ENCODE measurements at regions not wholly inside any gene's neighbourhood (a gene's known extent, or its start where the extent isn't known, plus 50 kb on each side); places are given as distances from the start of the nearest gene placed in this dataset.
"Not testable (repeated sequence)": the region's sequence is repeated elsewhere in the genome, so short reads cannot be mapped to it uniquely, and the experiment has no call there.

DNA sequence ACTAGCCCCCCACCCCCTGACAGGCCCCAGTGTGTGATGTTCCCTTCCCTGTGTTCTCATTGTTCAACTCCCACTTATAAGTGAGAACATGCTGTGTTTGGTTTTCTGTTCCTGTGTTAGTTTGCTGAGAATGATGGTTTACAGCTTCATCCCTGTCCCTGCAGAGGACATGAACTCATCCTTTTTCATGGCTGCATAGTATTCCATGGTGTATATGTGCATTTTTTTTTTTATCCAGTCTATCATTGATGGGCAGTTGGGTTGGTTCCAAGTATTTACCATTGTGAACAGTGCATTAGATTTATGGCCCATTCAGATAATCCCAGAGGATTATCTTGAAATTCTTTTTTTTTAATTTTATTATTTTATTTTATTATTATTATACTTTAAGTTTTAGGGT, 872.5 kb upstream of the ARRDC3 start:
- in situ Hi-C loops (cut with HindIII; ENCODE audit: low pct_unique_long_range_greater_than_20kb, low sequenced_read_pairs); DNase-seq (ENCODE audit: low read depth, low spot score): not testable (repeated sequence)

GRCh38 chr5:92248518-92248917, 865.4 kb upstream of the ARRDC3 start:
- DNase-seq (ENCODE audit: low read depth, low spot score), result no peak
- in situ Hi-C loops (cut with HindIII; ENCODE audit: low pct_unique_long_range_greater_than_20kb, low sequenced_read_pairs), result no loop called here

DNA sequence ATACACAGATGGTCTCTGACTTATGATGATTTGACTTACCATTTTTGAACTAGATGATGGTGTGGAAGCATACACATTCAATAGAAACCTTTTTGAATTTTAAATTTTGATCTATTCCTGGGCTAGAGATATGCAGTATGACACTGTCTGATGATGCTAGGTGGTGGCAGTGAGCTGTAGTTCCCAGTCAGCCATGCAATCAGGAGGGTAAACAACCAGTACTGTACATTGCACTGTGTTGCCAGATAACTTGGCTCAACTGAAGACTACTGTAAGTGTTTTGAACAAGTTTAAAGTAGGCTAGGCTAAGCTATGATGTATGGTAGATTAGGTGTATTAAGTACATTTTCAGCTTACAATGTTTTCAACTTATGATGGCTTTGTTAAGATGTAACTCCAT, 859.1 kb upstream of the ARRDC3 start:
- in situ Hi-C loops (cut with HindIII; ENCODE audit: low pct_unique_long_range_greater_than_20kb, low sequenced_read_pairs), result no loop called here
- DNase-seq (ENCODE audit: low read depth, low spot score), result no peak

DNA sequence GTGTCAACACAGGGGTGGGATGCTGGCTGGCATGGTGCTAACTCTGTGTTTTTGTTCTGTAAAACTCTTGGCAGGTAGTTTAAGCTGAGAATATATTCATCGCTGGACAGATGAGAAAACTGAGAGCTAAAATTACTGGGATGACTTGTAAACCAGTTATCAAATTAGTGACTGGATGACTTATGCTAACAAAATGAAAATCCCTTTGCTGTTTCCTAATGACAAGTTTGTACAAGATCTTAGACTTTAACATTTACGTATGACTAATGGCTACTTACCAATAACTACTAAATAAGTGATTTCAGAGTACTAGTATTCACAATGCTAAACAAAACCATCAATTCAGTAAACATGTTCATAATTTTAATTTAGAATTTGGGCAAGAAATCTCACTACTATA, 854.8 kb upstream of the ARRDC3 start:
- in situ Hi-C loops (cut with HindIII; ENCODE audit: low pct_unique_long_range_greater_than_20kb, low sequenced_read_pairs), result no loop called here
- DNase-seq (ENCODE audit: low read depth, low spot score), result no peak

DNA sequence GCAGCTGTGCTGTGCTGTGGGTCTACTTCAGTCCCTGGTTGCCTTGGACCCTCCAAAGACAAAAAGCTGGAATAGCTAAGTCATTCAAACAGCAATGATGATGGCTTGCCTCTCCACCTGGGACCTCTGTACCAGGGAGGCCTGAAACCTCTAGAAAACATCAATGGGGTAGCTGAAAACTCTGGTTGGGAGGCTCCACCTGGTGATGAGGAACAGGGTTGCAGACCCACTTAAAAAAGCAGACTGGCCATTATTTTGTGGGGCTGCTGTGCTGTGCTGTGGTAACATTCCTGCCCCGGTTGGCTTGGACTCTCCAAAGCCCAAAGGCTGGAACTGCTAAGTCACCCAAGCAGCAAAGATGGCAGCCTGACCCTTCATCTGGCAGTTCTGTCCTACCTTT, 839.3 kb upstream of the ARRDC3 start:
- in situ Hi-C loops (cut with HindIII; ENCODE audit: low pct_unique_long_range_greater_than_20kb, low sequenced_read_pairs), result no loop called here
- peak; percentile 6 for DNase-seq (ENCODE audit: low read depth, low spot score)

DNA sequence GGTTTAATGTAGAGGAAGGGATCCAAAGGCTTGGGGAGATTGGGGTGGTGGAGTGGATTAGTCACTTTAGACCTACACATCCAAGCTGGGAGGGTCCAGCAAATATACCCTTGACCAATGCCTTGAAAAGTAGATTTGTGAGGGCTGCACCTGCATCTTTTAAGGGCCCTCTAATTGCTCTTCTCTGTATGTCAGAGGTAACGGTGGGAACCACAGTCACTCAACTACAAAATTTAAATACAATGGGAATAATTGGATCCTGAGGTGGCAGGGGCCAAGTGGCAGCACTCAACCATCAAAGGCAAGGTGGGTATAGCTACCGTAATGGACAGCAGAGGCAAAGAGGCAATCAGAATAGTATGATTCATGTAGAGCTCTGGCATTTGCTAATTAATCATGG, 833.7 kb upstream of the ARRDC3 start:
- in situ Hi-C loops (cut with HindIII; ENCODE audit: low pct_unique_long_range_greater_than_20kb, low sequenced_read_pairs), result not testable (repeated sequence)

GRCh38 chr5:92215116-92215515, 832.0 kb upstream of the ARRDC3 start:
- in situ Hi-C loops (cut with HindIII; ENCODE audit: low pct_unique_long_range_greater_than_20kb, low sequenced_read_pairs), result no loop called here

More for the DNA sequence above, 833.7 kb upstream of the ARRDC3 start:
- not testable (repeated sequence) for DNase-seq (ENCODE audit: low read depth, low spot score)

GRCh38 chr5:92208265-92208664, 825.1 kb upstream of the ARRDC3 start:
- no peak for DNase-seq (ENCODE audit: low read depth, low spot score)
- in situ Hi-C loops (cut with HindIII; ENCODE audit: low pct_unique_long_range_greater_than_20kb, low sequenced_read_pairs), result no loop called here

More at GRCh38 chr5:92215116-92215515, 832.0 kb upstream of the ARRDC3 start:
- DNase-seq (ENCODE audit: low read depth, low spot score), result no peak

DNA sequence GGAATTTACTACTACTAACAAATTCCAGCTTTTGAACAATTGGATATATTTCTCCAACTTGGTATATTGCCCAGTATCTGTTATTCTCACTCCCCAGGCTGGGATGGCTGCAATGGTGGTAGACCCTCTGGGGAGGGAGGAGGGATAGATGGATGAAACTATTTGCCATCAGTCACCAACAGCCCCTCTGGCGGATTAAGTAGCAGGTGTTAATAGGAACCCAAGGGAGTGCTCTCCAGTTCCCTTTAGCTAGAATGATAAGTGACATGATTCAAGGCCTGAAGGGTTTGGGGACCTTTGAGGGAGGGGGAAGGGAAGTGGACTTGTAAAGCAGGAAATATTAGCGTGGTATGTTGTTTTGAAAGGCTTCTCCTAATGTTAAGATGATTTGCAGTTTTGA, 824.0 kb upstream of the ARRDC3 start:
- in situ Hi-C loops (cut with HindIII; ENCODE audit: low pct_unique_long_range_greater_than_20kb, low sequenced_read_pairs), result no loop called here
- no peak for DNase-seq (ENCODE audit: low read depth, low spot score)

DNA sequence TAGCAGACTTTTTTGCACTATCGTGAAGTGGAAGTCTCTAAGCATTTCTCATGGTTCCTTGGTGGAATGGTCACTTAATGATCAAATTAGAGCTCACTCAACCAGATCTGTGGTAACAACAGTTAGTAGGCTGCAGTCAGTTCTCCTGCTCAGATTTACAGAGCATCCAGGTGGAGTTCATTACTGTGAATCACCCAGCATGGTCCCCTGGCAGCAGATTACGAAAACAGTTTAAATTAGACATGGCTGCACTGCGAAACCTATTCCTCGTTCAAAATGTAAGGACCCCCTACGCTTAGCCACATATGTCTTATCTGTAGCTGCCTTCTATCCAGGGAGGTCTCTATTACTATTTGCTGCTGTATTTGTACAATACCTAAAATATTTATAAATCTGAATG, 823.6 kb upstream of the ARRDC3 start:
- in situ Hi-C loops (cut with HindIII; ENCODE audit: low pct_unique_long_range_greater_than_20kb, low sequenced_read_pairs), result no loop called here
- no peak for DNase-seq (ENCODE audit: low read depth, low spot score)

- in situ Hi-C loops (cut with HindIII; ENCODE audit: low pct_unique_long_range_greater_than_20kb, low sequenced_read_pairs); DNase-seq (ENCODE audit: low read depth, low spot score): not testable (repeated sequence)
These were observed 815.9 kb upstream of the ARRDC3 start for GRCh38 chr5:92199035-92199434.

- DNase-seq (ENCODE audit: low read depth, low spot score), result no peak
- in situ Hi-C loops (cut with HindIII; ENCODE audit: low pct_unique_long_range_greater_than_20kb, low sequenced_read_pairs), result no loop called here
These were observed 798.5 kb upstream of the ARRDC3 start for GRCh38 chr5:92181656-92182055.

- no peak for DNase-seq (ENCODE audit: low read depth, low spot score)
- in situ Hi-C loops (cut with HindIII; ENCODE audit: low pct_unique_long_range_greater_than_20kb, low sequenced_read_pairs), result no loop called here
These were observed 797.3 kb upstream of the ARRDC3 start for GRCh38 chr5:92180391-92180790.

GRCh38 chr5:92179651-92180050, 796.5 kb upstream of the ARRDC3 start:
- in situ Hi-C loops (cut with HindIII; ENCODE audit: low pct_unique_long_range_greater_than_20kb, low sequenced_read_pairs), result no loop called here
- DNase-seq (ENCODE audit: low read depth, low spot score), result no peak

GRCh38 chr5:92177926-92178487, 794.9 kb upstream of the ARRDC3 start:
- no peak for DNase-seq (ENCODE audit: low read depth, low spot score)
- in situ Hi-C loops (cut with HindIII; ENCODE audit: low pct_unique_long_range_greater_than_20kb, low sequenced_read_pairs), result no loop called here

GRCh38 chr5:92163906-92164305, 780.8 kb upstream of the ARRDC3 start:
- in situ Hi-C loops (cut with HindIII; ENCODE audit: low pct_unique_long_range_greater_than_20kb, low sequenced_read_pairs), result no loop called here
- DNase-seq (ENCODE audit: low read depth, low spot score), result no peak

DNA sequence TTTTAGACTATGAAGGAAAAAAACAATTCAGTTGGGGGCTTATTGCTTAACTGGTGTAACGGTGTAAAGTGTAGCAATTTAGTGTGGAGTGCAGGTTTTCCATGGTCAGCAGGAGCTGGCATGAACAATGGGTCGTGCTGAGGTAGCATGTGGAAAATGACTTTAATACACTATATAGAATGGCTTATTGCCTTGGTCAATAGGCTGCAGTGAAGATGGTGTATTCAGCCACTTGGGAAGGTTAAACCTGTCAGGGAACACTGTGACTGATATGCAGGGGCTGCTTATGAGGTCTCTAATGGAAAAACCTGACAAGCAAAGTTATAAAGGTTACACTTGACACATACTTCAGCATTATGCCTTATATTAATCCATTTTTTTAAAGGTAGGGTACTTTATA, 764.7 kb upstream of the ARRDC3 start:
- in situ Hi-C loops (cut with HindIII; ENCODE audit: low pct_unique_long_range_greater_than_20kb, low sequenced_read_pairs), result no loop called here
- no peak for DNase-seq (ENCODE audit: low read depth, low spot score)

DNA sequence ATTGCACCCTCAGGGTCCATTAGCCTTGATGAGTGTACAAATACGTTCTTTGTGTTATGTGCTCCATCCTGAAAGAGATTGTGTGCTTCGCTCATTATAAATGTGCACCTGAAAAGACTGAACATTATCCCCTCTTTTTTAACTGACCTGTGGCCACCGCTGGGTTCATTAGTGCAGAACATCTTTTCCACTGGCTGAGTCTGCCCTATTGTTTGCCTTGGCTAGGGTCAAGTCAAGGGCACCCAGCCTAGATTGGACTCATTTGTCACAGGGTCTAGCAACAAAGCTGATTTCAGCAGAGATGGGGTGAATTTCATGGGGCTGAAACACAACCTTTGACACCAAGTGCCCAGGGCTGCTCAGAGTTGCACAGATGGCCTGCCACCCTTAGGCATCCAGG, 764.1 kb upstream of the ARRDC3 start:
- in situ Hi-C loops (cut with HindIII; ENCODE audit: low pct_unique_long_range_greater_than_20kb, low sequenced_read_pairs), result no loop called here
- DNase-seq (ENCODE audit: low read depth, low spot score), result no peak

GRCh38 chr5:92145852-92146251, 762.7 kb upstream of the ARRDC3 start:
- in situ Hi-C loops (cut with HindIII; ENCODE audit: low pct_unique_long_range_greater_than_20kb, low sequenced_read_pairs), result no loop called here
- no peak for DNase-seq (ENCODE audit: low read depth, low spot score)

GRCh38 chr5:92144824-92145223, 761.7 kb upstream of the ARRDC3 start:
- in situ Hi-C loops (cut with HindIII; ENCODE audit: low pct_unique_long_range_greater_than_20kb, low sequenced_read_pairs), result no loop called here
- no peak for DNase-seq (ENCODE audit: low read depth, low spot score)
